SK-N-SH (cell line): ENCODE measurements at regions not wholly inside any gene's neighbourhood (a gene's known extent, or its start where the extent isn't known, plus 50 kb on each side); places are given as distances from the start of the nearest gene placed in this dataset.

Experiments
- CHD2 ChIP-seq: fragments of 150-350 bp; IDR thresholded peaks from 2 replicates; pipeline ENCODE4 v1.6.1; 2018; ENCODE audit warnings: low read length; ENCODE audit not compliant: partially characterized antibody
- CTCF ChIP-seq: fragments of 200-600 bp; sonication (generic); IDR thresholded peaks from 2 replicates; pipeline ENCODE4 v1.6.1; 2017; ENCODE audit warnings: antibody characterized with exemption, mild to moderate bottlenecking, moderate library complexity
- EP300 ChIP-seq, 2 experiments: IDR thresholded peaks; 2 replicates each; pipeline versions ENCODE4 v1.4.0 to v1.6.1; 2012; ENCODE audit warnings: borderline replicate concordance in 1 of 2, low read depth in 1 of 2, low read length in 1 of 2
- EZH2phosphoT487 ChIP-seq: fragments of 200-600 bp; sonication (generic); IDR thresholded peaks from 2 replicates; pipeline ENCODE4 v1.6.1; 2017; ENCODE audit warnings: low read depth, mixed run types, mild to moderate bottlenecking, antibody characterized with exemption, moderate library complexity, borderline replicate concordance
- TAF1 ChIP-seq: IDR thresholded peaks from 2 replicates; pipeline ENCODE4 v1.6.1; 2012; ENCODE audit warnings: low read depth, mild to moderate bottlenecking, low read length, moderate library complexity, borderline replicate concordance
- ZBTB33 ChIP-seq: IDR thresholded peaks from 2 replicates; pipeline ENCODE4 v1.4.0; 2012; ENCODE audit warnings: low read depth, borderline replicate concordance
- TF ChIP-seq, protein P1 (sequence below): IDR thresholded peaks from 2 replicates; pipeline ENCODE4; 2012

DNA sequence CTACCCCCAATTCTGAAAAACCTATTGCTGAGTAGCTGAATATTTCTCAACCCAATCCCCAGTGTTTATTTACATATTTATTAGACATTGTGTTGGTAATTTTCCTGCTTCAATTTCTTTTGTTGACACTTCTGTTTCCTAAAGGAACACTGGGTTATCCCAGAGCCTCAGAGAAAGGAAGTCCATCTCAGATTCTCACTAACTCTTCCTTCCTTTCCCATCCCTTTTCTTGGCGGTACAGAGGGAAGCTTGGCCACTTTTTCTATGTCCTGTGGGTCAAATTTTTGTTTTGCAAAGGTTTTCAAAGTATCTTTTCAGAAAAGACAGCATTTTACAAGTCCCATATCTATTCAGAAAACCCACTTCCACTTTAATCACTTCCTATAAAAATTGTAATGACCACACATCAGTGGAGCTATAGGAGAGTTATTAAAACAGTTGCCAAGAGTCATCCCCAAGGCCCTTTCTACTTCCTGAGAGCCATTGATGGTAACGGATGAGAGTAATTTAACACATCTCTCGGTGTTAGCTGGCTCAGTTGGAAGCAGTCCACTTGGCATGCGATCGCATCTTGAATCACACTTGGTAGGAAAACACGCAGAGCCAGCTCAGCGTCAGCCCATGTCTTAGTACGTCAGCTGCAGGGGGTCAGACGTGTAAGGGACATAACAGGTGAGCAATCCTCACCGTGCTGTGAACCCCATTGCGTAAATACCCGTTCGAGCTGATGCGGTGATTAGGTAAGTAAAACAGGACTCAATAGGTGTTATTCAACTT, 231.1 kb upstream of the ADARB2 start:
- TF ChIP-seq CHD2, result no peak
- TF ChIP-seq CTCF, result no peak
- no peak for TF ChIP-seq TAF1
- TF ChIP-seq EZH2phosphoT487, result no peak
- no peak for TF ChIP-seq ZBTB33
- TF ChIP-seq, protein P1, sequence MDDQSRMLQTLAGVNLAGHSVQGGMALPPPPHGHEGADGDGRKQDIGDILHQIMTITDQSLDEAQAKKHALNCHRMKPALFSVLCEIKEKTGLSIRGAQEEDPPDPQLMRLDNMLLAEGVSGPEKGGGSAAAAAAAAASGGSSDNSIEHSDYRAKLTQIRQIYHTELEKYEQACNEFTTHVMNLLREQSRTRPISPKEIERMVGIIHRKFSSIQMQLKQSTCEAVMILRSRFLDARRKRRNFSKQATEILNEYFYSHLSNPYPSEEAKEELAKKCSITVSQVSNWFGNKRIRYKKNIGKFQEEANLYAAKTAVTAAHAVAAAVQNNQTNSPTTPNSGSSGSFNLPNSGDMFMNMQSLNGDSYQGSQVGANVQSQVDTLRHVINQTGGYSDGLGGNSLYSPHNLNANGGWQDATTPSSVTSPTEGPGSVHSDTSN, result no peak
- TF ChIP-seq EP300 (IDR thresholded peaks at IDR 0.05; ENCODE audit: borderline replicate concordance in 1 of 2, low read depth in 1 of 2, low read length in 1 of 2), result no peak
